Cardiac fibroblast (primary cell): ENCODE measurements at regions not wholly inside any gene's neighbourhood (a gene's known extent, or its start where the extent isn't known, plus 50 kb on each side); places are given as distances from the start of the nearest gene placed in this dataset.
A peak's percentile ranks its signal among the peaks of the same experiment; 100 is the strongest.

Experiments used
- DNase-seq, 2 donors: peaks; one replicate each; pipeline versions ENCODE4 v3.0.0 to v3.0.0-alpha.2; 2010; ENCODE audit warnings: low read depth in 2 of 2
- H3K4me3 ChIP-seq, 2 donors: replicated peaks in 1 of 2; 1 replicate in 1 of 2; 2 replicates in 1 of 2; pipeline ENCODE4 v1.5.1; 2011; ENCODE audit warnings: low read depth in 2 of 2, low read length in 2 of 2, mild to moderate bottlenecking in 2 of 2, moderate library complexity in 1 of 2
- TF ChIP-seq, protein P1 (sequence below): IDR thresholded peaks from one replicate; pipeline ENCODE4 v1.5.1; 2011; ENCODE audit warnings: low read depth, mild to moderate bottlenecking, low read length, inconsistent platforms

DNA sequence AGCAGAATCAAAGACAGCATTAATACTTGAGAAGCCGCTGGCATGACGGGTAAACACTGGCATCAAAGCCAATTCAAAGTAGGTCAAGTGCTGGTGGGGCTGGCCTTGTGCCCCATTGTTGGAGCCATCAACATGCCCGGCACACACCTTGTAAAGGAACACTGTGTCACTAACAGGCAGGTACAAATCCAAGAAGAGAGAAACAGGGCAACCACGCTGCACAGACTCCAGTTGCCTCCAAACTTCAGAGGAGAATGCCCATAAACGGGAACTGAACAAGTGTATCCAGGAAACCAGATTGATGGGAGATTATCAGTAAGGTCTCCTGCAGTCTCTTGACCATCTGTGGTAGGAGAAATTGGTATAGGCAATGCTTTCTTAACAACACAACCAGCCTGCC lies 127.0 kb upstream of the STXBP5 start:
- H3K4me3 ChIP-seq: no peak overlapping the region
- TF ChIP-seq, protein P1, sequence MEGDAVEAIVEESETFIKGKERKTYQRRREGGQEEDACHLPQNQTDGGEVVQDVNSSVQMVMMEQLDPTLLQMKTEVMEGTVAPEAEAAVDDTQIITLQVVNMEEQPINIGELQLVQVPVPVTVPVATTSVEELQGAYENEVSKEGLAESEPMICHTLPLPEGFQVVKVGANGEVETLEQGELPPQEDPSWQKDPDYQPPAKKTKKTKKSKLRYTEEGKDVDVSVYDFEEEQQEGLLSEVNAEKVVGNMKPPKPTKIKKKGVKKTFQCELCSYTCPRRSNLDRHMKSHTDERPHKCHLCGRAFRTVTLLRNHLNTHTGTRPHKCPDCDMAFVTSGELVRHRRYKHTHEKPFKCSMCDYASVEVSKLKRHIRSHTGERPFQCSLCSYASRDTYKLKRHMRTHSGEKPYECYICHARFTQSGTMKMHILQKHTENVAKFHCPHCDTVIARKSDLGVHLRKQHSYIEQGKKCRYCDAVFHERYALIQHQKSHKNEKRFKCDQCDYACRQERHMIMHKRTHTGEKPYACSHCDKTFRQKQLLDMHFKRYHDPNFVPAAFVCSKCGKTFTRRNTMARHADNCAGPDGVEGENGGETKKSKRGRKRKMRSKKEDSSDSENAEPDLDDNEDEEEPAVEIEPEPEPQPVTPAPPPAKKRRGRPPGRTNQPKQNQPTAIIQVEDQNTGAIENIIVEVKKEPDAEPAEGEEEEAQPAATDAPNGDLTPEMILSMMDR: no peak
- DNase-seq: no peak

DNA sequence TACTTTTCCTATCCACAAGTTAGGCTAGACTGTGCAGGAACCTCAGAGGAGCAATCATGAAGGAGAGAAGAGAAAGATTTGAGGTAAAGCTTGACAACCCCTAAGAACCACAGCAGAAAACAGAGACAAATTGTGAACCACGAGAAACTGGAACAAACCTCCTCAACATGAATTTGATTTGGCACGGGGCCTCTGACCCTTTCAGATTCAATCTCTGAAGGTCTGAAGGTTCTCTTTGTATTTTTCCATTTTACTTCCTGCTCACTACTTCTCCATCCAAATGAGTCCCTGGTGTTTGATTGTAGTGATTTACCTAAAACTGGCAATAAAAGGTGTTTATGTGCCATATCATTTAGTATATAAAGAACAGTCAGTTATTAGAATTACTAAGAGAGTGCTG lies 126.1 kb upstream of the STXBP5 start:
- TF ChIP-seq, protein P1: no peak
- DNase-seq: no peak
- no peak overlapping the region for H3K4me3 ChIP-seq

DNA sequence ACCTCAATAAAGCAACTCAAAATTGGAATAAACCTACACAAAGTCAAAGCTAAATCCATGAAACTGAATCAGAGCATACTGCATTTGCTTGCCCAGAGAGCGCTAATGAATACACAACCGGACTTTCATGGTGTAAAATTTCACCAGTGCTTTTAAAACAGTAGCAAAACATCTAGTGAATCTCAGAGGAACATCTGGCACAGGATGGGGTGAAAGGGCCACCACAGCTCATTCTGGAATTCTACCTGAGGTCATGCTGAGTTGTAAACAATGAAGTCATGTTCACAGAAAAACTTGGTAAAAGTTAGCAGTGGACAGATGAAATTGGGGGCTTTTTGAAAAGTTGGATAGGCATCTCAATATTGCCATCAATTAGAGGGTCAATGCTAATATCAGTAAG lies 125.6 kb upstream of the STXBP5 start:
- no peak overlapping the region for H3K4me3 ChIP-seq
- TF ChIP-seq, protein P1: no peak
- DNase-seq: no peak

DNA sequence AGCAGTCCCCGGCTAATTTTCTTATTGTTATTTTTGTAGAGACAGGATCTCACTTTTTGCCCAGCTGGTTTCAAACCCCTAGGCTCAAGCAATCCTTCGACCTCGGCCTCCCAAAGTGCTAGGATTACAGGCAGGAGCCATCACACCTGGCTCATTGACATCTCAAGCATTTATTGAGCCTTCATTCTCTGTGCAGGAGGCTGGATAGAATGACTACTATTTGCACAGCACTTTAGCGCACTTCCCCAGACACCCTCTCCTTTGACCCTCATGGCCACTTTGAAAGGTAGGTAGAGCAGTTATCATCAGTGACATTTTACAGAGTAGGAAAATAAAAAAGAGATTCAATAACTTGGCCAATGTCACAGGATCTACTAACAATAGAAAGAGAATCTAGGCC lies 124.0 kb upstream of the STXBP5 start:
- TF ChIP-seq, protein P1: no peak
- no peak overlapping the region for H3K4me3 ChIP-seq
- no peak for DNase-seq

DNA sequence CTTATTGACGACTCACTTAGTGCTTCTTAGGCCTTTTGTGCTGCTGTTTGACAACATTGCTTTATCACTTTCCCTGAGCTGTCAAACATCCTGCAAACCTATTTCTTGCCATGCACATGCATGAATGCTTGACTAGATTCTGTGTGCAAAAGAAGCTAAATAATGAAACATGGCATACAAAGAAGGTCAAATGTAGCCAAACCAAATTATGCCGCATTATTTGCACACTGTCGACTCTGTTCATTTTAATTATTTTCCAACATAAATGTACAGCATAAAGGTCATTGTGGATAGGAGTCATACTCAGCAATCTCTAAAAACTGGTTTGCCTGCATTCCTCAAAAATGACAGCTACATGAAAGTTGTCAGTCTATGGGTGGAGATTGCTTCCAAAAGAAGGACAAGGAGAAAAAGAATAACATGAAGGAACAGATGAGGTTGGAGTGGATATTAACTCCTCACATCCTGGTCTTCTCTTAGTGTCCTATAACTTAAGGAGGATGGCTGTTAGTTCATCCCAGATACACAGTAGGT lies 123.1 kb upstream of the STXBP5 start:
- TF ChIP-seq, protein P1: no peak
- no peak for DNase-seq
- H3K4me3 ChIP-seq: no peak overlapping the region

DNA sequence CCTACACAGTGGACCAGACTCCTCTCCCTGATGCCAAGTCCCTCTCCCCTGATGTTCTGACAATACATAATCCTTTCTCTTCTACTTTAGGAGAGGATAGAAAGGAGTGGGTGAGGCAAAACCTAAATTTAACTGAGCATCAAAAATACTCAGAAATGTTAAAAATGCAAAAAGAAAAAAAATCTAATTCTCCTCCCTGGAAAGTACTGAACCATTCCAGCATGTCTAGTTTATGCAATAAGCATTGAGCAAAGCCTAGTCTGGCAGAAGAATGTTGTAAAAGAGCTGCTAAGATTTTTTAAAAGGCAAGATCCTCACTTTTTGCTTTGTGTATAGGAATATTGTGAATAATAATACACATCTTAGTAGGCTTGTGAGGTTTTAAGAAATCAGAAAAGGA lies 116.6 kb upstream of the STXBP5 start:
- H3K4me3 ChIP-seq: no peak overlapping the region
- TF ChIP-seq, protein P1: no peak
- DNase-seq: peak in 1 of 2 donors; percentile 29

DNA sequence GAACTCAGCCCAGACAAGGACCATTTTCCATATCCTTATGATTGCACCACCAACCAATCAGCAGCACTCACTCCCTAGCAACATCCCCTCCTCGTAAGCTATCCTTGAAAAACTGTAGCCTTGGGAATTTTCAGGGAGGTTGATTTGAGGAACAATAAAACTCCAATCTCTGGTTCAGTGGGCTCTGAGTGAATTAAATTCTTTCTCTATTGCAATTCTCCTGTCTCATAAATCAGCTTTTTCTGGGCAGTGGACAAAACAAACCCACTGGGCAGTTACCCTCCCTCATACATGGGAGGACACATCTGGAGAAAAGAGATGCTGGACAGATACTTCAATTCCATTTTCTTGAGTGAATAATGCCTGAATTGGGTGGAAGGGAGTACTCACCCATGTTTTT lies 115.4 kb upstream of the STXBP5 start:
- TF ChIP-seq, protein P1: no peak
- no peak overlapping the region for H3K4me3 ChIP-seq
- DNase-seq: no peak
